Gastrocnemius medialis (tissue), 4 donors: ENCODE measurements at regions not wholly inside any gene's neighbourhood (a gene's known extent, or its start where the extent isn't known, plus 50 kb on each side); places are given as distances from the start of the nearest gene placed in this dataset.
A peak's percentile ranks its signal among the peaks of the same experiment; 100 is the strongest.

Experiments used
- ATAC-seq, 2 donors: fragments of 150-250 bp; one replicate each; pipeline ENCODE4 v1.9.1; 2016
- DNase-seq, 2 donors: peaks; one replicate each; pipeline ENCODE4 v3.0.0-alpha.2; 2019
- H3K27ac ChIP-seq, 4 donors: fragments of 200-600 bp; sonication (generic); 1 replicate in 1 of 4; 2 replicates in 3 of 4; pipeline ENCODE4 v1.5.1; 2016 to 2018; ENCODE audit warnings: mild to moderate bottlenecking in 2 of 4, moderate library complexity in 1 of 4
- H3K27me3 ChIP-seq, 3 donors: fragments of 200-600 bp; sonication (generic) in 2 of 3; 1 replicate in 1 of 3; 2 replicates in 2 of 3; pipeline versions ENCODE4 v1.5.1 to v1.6.0; 2016 to 2019; ENCODE audit warnings: mild to moderate bottlenecking in 1 of 3, moderate library complexity in 1 of 3
- H3K36me3 ChIP-seq, 2 donors: fragments of 200-600 bp; sonication (generic) in 1 of 2; one replicate each; pipeline ENCODE4 v1.5.1; 2017 to 2018
- H3K4me1 ChIP-seq, 2 donors: fragments of 200-600 bp; sonication (generic) in 1 of 2; one replicate each; pipeline ENCODE4 v1.5.1; 2016 to 2017; ENCODE audit warnings: mild to moderate bottlenecking in 2 of 2
- H3K4me3 ChIP-seq, 4 donors: fragments of 200-600 bp; sonication (generic) in 3 of 4; 1 replicate in 1 of 4; 2 replicates in 3 of 4; pipeline ENCODE4 v1.5.1; 2016 to 2019; ENCODE audit warnings: mild to moderate bottlenecking in 2 of 4
- H3K9me3 ChIP-seq, 3 donors: fragments of 200-600 bp; sonication (generic) in 2 of 3; 1 replicate in 1 of 3; 2 replicates in 2 of 3; pipeline ENCODE4 v1.5.1; 2016 to 2019
- POLR2A ChIP-seq, 2 donors: fragments of 450-650 bp; IDR thresholded peaks; one replicate each; pipeline ENCODE4 v1.6.1; 2017; ENCODE audit warnings: antibody characterized with exemption in 2 of 2, mild to moderate bottlenecking in 2 of 2, moderate library complexity in 2 of 2
- in situ Hi-C, 4 donors: fragments of 200-750 bp; cut with MboI; loops; one replicate each; pipeline versions ENCODE4 v1.15.0 to v1.8.0; 2017; ENCODE audit warnings: low sequenced_read_pairs in 4 of 4
- intact Hi-C: fragments of 100-400 bp; cut with DNase I; formaldehyde crosslinking; loops from one replicate; pipeline ENCODE4 v1.15.1; 2023; ENCODE audit warnings: low total_unique reads
- TF ChIP-seq, protein P1 (sequence below), 5 experiments: fragments of 450-650 bp in 3 of 5; fragments of 200-600 bp in 2 of 5; sonication (generic) in 2 of 5; IDR thresholded peaks in 4 of 5; conservative IDR thresholded peaks in 1 of 5; 1 replicate in 4 of 5; 2 replicates in 1 of 5; pipeline ENCODE4 v1.5.1; 2016 to 2019; ENCODE audit warnings: antibody characterized with exemption in 5 of 5, mild to moderate bottlenecking in 3 of 5, moderate library complexity in 3 of 5

DNA sequence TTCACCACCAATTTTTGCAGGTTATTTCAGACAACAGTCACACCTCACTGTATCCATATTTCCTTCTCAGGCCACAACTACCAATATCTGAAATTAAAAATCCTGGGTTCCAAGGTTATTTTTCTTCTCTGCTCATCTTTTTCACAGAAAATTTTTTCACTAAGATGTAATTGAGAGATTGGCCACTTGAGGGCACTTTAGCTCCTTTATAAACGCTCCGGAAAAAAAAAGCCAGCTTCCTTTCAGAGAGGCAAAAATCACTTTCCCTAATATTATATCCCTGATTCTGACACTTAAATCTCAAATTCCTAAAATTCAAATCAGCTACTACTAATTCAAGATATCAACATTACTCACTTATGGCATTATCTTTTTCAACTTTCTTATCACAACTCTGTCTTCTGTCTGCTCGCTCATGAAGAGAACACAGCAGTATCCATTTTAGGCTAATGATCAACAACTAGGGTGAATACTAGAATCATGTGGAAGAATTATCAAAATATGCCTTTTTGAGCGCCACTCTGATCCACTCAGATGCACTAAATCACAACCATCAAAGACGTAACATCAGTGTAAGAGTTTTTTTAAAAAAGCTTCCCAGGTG is 101.4 kb upstream of the RGS1 start:
- intact Hi-C loops, result no loop called here
- no peaks in the 10 kb centered on the region for H3K36me3 ChIP-seq
- ATAC-seq, result no peak
- no peak for DNase-seq
- H3K27ac ChIP-seq, result no peak overlapping the region
- no peaks in the 10 kb centered on the region for H3K9me3 ChIP-seq
- TF ChIP-seq POLR2A (IDR thresholded peaks at IDR 0.05), result no peak
- TF ChIP-seq, protein P1, sequence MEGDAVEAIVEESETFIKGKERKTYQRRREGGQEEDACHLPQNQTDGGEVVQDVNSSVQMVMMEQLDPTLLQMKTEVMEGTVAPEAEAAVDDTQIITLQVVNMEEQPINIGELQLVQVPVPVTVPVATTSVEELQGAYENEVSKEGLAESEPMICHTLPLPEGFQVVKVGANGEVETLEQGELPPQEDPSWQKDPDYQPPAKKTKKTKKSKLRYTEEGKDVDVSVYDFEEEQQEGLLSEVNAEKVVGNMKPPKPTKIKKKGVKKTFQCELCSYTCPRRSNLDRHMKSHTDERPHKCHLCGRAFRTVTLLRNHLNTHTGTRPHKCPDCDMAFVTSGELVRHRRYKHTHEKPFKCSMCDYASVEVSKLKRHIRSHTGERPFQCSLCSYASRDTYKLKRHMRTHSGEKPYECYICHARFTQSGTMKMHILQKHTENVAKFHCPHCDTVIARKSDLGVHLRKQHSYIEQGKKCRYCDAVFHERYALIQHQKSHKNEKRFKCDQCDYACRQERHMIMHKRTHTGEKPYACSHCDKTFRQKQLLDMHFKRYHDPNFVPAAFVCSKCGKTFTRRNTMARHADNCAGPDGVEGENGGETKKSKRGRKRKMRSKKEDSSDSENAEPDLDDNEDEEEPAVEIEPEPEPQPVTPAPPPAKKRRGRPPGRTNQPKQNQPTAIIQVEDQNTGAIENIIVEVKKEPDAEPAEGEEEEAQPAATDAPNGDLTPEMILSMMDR (IDR thresholded peaks at IDR 0.05 in 4 of 5, conservative IDR thresholded peaks at IDR 0.05 in 1 of 5), result peak in 4 of 5 experiments; percentile 22 to 60 (median 48)
- no peaks in the 10 kb centered on the region for H3K4me1 ChIP-seq
- no peaks in the 10 kb centered on the region for H3K27me3 ChIP-seq
- no peak overlapping the region for H3K4me3 ChIP-seq
- in situ Hi-C loops, result loop anchor here (10.0 to 25.0 kb wide), 4 partner anchors 111 to 541 kb away; no protein-coding TSS in a partner anchor

DNA sequence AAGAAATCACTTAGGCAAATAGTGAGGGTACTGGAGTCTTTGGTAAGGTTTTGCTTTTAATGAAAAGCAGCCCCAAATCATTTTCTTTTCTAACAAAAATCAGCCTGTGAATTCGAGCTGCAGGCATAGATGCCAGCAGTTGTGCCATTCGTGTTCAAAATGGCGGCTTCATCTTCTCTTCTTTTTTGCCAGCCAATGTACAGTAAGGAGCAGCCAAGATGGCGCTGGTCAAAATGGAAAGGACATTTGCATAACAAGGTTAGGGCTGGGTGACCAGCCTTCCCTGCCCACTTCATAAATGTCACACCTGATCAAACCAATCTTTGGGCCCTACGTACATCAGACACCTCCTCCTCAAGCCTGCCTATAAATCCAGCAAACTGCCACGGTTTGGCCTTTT is 100.2 kb upstream of the RGS1 start:
- Histone ChIP-seq H3K9me3 (no peaks in the 10 kb centered on the region), H3K4me1 (no peaks in the 10 kb centered on the region), H3K27ac (no peak overlapping the region), H3K27me3 (no peaks in the 10 kb centered on the region), H3K4me3 (no peak overlapping the region), H3K36me3 (no peaks in the 10 kb centered on the region)
- no peak for ATAC-seq
- intact Hi-C loops (loop anchor here (5.0 kb wide), 1 partner anchor 137 kb away; no protein-coding TSS in a partner anchor), in situ Hi-C loops (loop anchor here (5.0 to 10.0 kb wide), 4 partner anchors 109 to 539 kb away; no protein-coding TSS in a partner anchor)
- TF ChIP-seq, protein P1 (IDR thresholded peaks at IDR 0.05 in 4 of 5, conservative IDR thresholded peaks at IDR 0.05 in 1 of 5), result no peak
- no peak for TF ChIP-seq POLR2A (IDR thresholded peaks at IDR 0.05)
- no peak for DNase-seq

DNA sequence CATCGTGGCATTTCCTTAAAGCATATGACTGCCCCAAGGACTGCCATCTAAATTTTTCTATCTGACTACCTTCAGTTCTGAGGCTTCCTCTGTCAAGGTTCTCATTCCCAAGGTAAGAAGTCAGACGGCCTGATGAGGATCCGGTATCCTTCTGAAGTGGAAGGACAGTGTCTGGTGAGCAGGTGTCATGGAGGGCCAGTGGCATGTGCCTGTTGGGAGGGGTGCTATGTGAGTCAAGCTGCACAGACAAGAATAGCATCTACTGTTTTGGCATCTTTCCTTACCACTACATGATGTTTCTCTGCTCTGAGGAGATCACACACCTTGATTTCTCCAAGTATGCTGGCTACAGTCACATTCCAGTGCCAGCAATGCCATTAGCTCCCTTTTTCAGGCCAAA is 99.6 kb upstream of the RGS1 start:
- in situ Hi-C loops, result loop anchor here (5.0 to 10.0 kb wide), 4 partner anchors 109 to 539 kb away; no protein-coding TSS in a partner anchor
- H3K36me3 ChIP-seq, result no peaks in the 10 kb centered on the region
- H3K4me1 ChIP-seq, result no peaks in the 10 kb centered on the region
- H3K27ac ChIP-seq, result no peak overlapping the region
- no peak for TF ChIP-seq POLR2A (IDR thresholded peaks at IDR 0.05)
- TF ChIP-seq, protein P1 (IDR thresholded peaks at IDR 0.05 in 4 of 5, conservative IDR thresholded peaks at IDR 0.05 in 1 of 5), result no peak
- intact Hi-C loops, result loop anchor here (2.0 to 5.0 kb wide), 2 partner anchors 136 to 543 kb away; no protein-coding TSS in a partner anchor
- DNase-seq, result no peak
- no peaks in the 10 kb centered on the region for H3K9me3 ChIP-seq
- no peak for ATAC-seq
- no peak overlapping the region for H3K4me3 ChIP-seq
- no peaks in the 10 kb centered on the region for H3K27me3 ChIP-seq

DNA sequence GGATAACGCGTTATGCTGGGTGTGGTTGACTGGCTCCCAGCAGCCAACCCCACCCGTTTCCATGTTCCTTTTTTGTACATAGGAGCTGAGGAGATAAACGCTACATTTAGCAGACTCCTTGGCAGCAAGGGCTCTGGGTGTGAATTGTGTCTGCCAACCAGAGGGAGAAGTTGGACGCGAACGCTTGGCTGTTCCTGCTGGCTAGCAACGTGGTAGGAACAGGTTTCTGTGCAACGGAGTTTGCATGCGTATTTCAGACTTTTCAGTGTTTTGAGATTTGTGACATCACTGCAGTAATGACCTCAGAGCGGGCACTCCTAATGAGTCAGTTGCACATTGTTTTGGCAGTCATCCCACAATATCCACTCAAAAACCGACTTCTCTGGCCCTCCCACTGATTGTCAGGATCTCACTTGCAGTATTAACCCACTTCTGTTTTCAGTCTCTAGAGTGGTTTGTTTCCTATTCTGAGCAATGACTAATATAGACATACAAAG is 98.7 kb upstream of the RGS1 start:
- Histone ChIP-seq H3K9me3 (no peaks in the 10 kb centered on the region), H3K27me3 (no peaks in the 10 kb centered on the region), H3K4me3 (no peak overlapping the region), H3K36me3 (no peaks in the 10 kb centered on the region), H3K27ac (no peak overlapping the region), H3K4me1 (no peaks in the 10 kb centered on the region)
- ATAC-seq (no peak), DNase-seq (no peak)
- intact Hi-C loops, result loop anchor here (2.0 to 5.0 kb wide), 2 partner anchors 135 to 542 kb away; no protein-coding TSS in a partner anchor
- TF ChIP-seq, protein P1 (IDR thresholded peaks at IDR 0.05 in 4 of 5, conservative IDR thresholded peaks at IDR 0.05 in 1 of 5), result no peak
- TF ChIP-seq POLR2A (IDR thresholded peaks at IDR 0.05), result no peak
- in situ Hi-C loops, result loop anchor here (5.0 to 10.0 kb wide), 4 partner anchors 108 to 538 kb away; no protein-coding TSS in a partner anchor
